Activated T-helper 2 cell treated with anti-CD3 and anti-CD28 coated beads, Interferon-gamma antibody, Interleukin-2, Interleukin-4, amounts not matched to agents 10 μg/mL and 5 μg/mL and 100 μg/mL, durations not matched to agents 14 hours and 24 hours and 36 hours (primary cell): ENCODE measurements at regions not wholly inside any gene's neighbourhood (a gene's known extent, or its start where the extent isn't known, plus 50 kb on each side); places are given as distances from the start of the nearest gene placed in this dataset.

Experiments used
- DNase-seq: peaks from one replicate; pipeline ENCODE4 v3.0.0; 2021; ENCODE audit warnings: low spot score
- H3K27ac Mint-ChIP-seq: one replicate; pipeline ENCODE4 v1.8.0; 2021; ENCODE audit warnings: mixed read lengths
- H3K27me3 Mint-ChIP-seq: one replicate; pipeline ENCODE4 v1.8.0; 2021; ENCODE audit warnings: low read depth, mixed read lengths
- H3K36me3 Mint-ChIP-seq: one replicate; pipeline ENCODE4 v1.8.0; 2021; ENCODE audit warnings: low read depth, mixed read lengths
- H3K4me1 Mint-ChIP-seq: one replicate; pipeline ENCODE4 v1.8.0; 2021; ENCODE audit warnings: low read depth, mixed read lengths
- H3K4me3 Mint-ChIP-seq: one replicate; pipeline ENCODE4 v1.8.0; 2021; ENCODE audit warnings: low read depth, mild to moderate bottlenecking, moderate library complexity, mixed read lengths
- H3K9me3 Mint-ChIP-seq: one replicate; pipeline ENCODE4 v1.8.0; 2021; ENCODE audit warnings: mixed read lengths
- intact Hi-C: fragments of 100-400 bp; cut with micrococcal nuclease; formaldehyde crosslinking; loops from one replicate; pipeline ENCODE4 v1.15.1; 2023

DNA sequence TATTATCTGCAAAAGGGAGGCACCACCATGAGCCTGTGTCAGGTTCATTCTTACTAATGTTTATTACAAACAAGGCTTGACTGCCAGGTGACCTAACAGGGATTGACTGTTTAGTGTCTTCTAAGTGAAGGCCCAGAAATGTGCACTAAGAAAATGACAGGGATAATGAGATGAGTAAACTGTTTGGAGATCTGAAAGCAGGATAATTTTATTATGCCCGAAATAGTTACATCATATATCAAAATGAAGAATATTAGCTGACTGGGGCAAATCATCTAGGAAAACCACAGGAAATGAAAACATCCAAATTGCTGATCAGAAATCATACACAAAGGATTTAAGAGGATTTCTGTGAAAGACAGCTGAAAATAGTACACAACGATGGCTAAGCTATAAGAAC, 516.7 kb downstream of the HDGFL1 start:
- no peaks in the 10 kb centered on the region for H3K36me3 Mint-ChIP-seq
- H3K27ac Mint-ChIP-seq, result no peak overlapping the region
- no peaks in the 10 kb centered on the region for H3K27me3 Mint-ChIP-seq
- intact Hi-C loops, result no loop called here
- no peaks in the 10 kb centered on the region for H3K4me1 Mint-ChIP-seq
- no peak overlapping the region for H3K4me3 Mint-ChIP-seq
- no peak for DNase-seq
- H3K9me3 Mint-ChIP-seq, result peaks cover 4% of the 10 kb centered on the region

- H3K4me1 Mint-ChIP-seq, result no peaks in the 10 kb centered on the region
- intact Hi-C loops, result no loop called here
Observed at GRCh38 chr6:23087471-23087870, 518.1 kb downstream of the HDGFL1 start.

DNA sequence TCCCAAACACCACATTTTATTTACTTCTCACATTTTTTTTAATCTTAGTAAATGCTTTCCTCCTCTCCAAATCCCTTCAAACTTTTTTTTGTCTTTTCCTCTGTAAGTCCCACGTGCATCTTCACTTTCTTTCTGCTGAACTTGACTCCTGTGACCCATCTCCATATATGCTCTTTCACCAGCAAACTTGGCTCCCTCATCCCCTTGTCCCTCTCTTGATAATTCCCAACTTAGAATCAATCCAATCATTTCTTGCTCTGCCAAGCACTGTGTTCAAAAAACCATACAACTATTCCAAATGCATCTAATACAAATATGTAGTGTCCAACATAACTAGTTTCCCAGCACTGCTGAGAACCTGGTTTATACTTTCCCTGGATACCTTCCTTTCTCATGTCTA, 519.4 kb downstream of the HDGFL1 start:
- intact Hi-C loops, result no loop called here
- H3K9me3 Mint-ChIP-seq, result peaks cover 12% of the 10 kb centered on the region

More at GRCh38 chr6:23087471-23087870, 518.1 kb downstream of the HDGFL1 start:
- no peaks in the 10 kb centered on the region for H3K36me3 Mint-ChIP-seq
- no peak for DNase-seq
- H3K27me3 Mint-ChIP-seq, result no peaks in the 10 kb centered on the region
- peaks cover 9% of the 10 kb centered on the region for H3K9me3 Mint-ChIP-seq
- H3K27ac Mint-ChIP-seq, result no peak overlapping the region
- H3K4me3 Mint-ChIP-seq, result no peak overlapping the region

GRCh38 chr6:23089981-23090380, 520.6 kb downstream of the HDGFL1 start:
- no peak overlapping the region for H3K4me3 Mint-ChIP-seq
- H3K9me3 Mint-ChIP-seq, result peaks cover 18% of the 10 kb centered on the region
- H3K27me3 Mint-ChIP-seq, result no peaks in the 10 kb centered on the region
- intact Hi-C loops, result no loop called here
- no peak overlapping the region for H3K27ac Mint-ChIP-seq
- H3K36me3 Mint-ChIP-seq, result no peaks in the 10 kb centered on the region
- no peak for DNase-seq
- no peaks in the 10 kb centered on the region for H3K4me1 Mint-ChIP-seq

More for the DNA sequence above, 519.4 kb downstream of the HDGFL1 start:
- Mint-ChIP-seq H3K4me1 (no peaks in the 10 kb centered on the region), H3K27ac (no peak overlapping the region), H3K27me3 (no peaks in the 10 kb centered on the region), H3K36me3 (no peaks in the 10 kb centered on the region), H3K4me3 (no peak overlapping the region)
- no peak for DNase-seq

DNA sequence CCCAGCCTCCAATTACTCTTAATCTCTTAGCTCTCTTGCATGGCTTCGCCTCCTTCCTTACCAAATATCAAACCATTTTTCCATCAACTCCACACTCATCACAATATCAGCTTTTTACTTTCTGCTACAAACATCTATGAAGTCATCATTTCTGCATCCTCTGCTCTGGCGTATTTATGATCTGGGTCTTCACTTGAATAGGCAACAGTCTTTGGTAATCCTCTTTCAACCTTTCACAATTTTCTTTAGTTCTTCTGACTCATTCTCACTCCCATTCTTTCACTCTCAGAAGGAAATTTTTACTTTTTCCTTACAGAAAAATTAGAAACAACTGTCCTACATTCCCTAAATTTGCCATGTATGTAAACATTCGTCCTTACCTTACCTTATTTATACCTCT, 522.4 kb downstream of the HDGFL1 start:
- H3K27me3 Mint-ChIP-seq, result no peaks in the 10 kb centered on the region
- H3K36me3 Mint-ChIP-seq, result no peaks in the 10 kb centered on the region
- H3K27ac Mint-ChIP-seq, result no peak overlapping the region
- no peak overlapping the region for H3K4me3 Mint-ChIP-seq
- intact Hi-C loops, result no loop called here
- peaks cover 18% of the 10 kb centered on the region for H3K9me3 Mint-ChIP-seq
- H3K4me1 Mint-ChIP-seq, result no peaks in the 10 kb centered on the region
- no peak for DNase-seq

GRCh38 chr6:23096876-23097275, 527.5 kb downstream of the HDGFL1 start:
- Mint-ChIP-seq H3K9me3 (peaks cover 19% of the 10 kb centered on the region), H3K36me3 (no peaks in the 10 kb centered on the region), H3K27ac (no peak overlapping the region), H3K4me3 (no peak overlapping the region), H3K4me1 (no peaks in the 10 kb centered on the region), H3K27me3 (no peaks in the 10 kb centered on the region)
- DNase-seq, result no peak
- intact Hi-C loops, result no loop called here

- Mint-ChIP-seq H3K4me1 (no peaks in the 10 kb centered on the region), H3K27ac (no peak overlapping the region), H3K27me3 (no peaks in the 10 kb centered on the region), H3K4me3 (no peak overlapping the region), H3K9me3 (peaks cover 12% of the 10 kb centered on the region), H3K36me3 (no peaks in the 10 kb centered on the region)
- no peak for DNase-seq
- intact Hi-C loops, result no loop called here
Observed at GRCh38 chr6:23097566-23097965, 528.2 kb downstream of the HDGFL1 start.

- intact Hi-C loops, result no loop called here
- H3K4me1 Mint-ChIP-seq, result no peaks in the 10 kb centered on the region
- H3K36me3 Mint-ChIP-seq, result no peaks in the 10 kb centered on the region
- peaks cover 26% of the 10 kb centered on the region for H3K9me3 Mint-ChIP-seq
- no peak overlapping the region for H3K27ac Mint-ChIP-seq
- H3K4me3 Mint-ChIP-seq, result no peak overlapping the region
- no peak for DNase-seq
- H3K27me3 Mint-ChIP-seq, result no peaks in the 10 kb centered on the region
Observed at GRCh38 chr6:23106951-23107350, 537.6 kb downstream of the HDGFL1 start.

DNA sequence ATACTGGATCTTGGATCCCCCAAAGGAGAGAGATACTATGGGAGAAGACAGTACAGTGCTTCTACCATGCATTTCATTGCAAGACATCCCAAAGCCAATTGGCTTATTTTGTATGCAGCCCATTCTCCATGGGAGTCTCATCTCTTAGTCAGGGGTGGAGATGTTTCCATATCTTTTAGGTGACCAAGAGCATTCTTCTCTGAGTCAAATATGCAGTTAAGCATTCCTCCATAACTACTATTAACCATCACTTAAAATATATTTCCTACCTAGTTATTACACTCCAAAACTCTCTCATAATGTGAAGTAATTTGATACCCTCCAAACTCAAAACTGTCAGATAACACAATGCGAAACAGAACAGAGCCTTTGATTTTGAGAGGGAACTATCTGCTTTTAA, 542.6 kb downstream of the HDGFL1 start:
- intact Hi-C loops, result no loop called here
- Mint-ChIP-seq H3K27me3 (no peaks in the 10 kb centered on the region), H3K36me3 (no peaks in the 10 kb centered on the region), H3K27ac (no peak overlapping the region), H3K4me3 (no peak overlapping the region), H3K9me3 (peaks cover 20% of the 10 kb centered on the region), H3K4me1 (no peaks in the 10 kb centered on the region)
- DNase-seq, result no peak

DNA sequence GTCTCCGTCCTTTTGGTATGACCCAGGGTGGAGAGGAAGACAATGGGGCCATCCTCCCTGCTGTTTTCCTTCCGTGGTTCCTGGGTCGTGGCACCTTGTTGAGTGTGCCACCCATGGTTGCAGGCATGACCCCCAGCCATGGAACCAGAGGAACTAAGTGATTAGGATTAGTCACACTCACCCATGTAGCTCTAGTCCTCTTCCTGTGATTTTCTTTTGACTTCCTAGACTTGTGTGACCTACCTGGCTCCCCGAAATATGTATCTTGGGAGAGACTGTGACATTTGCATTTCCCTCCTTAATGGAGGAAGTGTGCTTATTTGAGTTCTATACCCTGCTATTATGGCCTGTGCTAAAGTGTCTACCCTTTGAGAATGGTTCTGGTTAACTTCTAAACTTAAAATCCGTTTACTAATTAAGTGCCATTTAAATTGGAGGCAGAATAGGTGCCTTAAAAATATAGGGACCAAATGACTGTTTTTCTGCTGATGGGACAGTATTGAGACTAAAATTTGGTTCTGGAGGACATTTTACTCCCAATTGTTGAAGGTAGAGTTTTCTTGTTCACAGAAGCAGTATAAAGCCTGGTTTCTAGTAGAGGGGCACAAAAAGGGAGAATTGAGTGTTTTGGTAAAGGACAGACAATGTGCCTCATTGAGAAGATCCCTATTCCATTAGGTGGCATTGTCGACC, 545.6 kb downstream of the HDGFL1 start:
- H3K36me3 Mint-ChIP-seq, result no peaks in the 10 kb centered on the region
- no peak for DNase-seq
- peaks cover 15% of the 10 kb centered on the region for H3K9me3 Mint-ChIP-seq
- no peak overlapping the region for H3K4me3 Mint-ChIP-seq
- H3K27me3 Mint-ChIP-seq, result no peaks in the 10 kb centered on the region
- no peaks in the 10 kb centered on the region for H3K4me1 Mint-ChIP-seq
- intact Hi-C loops, result no loop called here
- no peak overlapping the region for H3K27ac Mint-ChIP-seq

DNA sequence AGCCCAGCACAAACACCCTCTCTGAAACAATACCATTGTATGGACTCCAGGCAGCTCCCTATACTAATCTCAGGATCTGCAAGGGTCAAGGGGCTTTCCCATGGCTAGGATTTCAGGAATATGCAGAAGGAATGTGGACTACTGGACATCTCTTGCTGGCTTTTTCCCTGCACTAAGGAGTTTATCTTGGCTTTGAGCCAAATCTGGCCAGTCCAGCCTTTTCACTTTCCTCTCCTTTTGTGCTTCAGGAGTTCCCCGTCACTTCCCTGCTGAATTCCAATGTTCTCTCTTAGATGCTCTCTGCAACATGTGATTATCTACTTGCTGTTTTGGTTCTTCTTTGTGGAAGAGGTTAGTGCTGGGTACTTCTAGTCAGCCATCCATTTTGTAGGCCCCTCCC, 568.2 kb downstream of the HDGFL1 start:
- Mint-ChIP-seq H3K36me3 (no peaks in the 10 kb centered on the region), H3K4me3 (no peak overlapping the region), H3K27me3 (no peaks in the 10 kb centered on the region), H3K9me3 (no peaks in the 10 kb centered on the region), H3K4me1 (no peaks in the 10 kb centered on the region), H3K27ac (no peak overlapping the region)
- no peak for DNase-seq
- intact Hi-C loops, result no loop called here

- intact Hi-C loops, result no loop called here
- H3K9me3 Mint-ChIP-seq, result no peaks in the 10 kb centered on the region
- H3K27ac Mint-ChIP-seq, result no peak overlapping the region
- H3K4me1 Mint-ChIP-seq, result no peaks in the 10 kb centered on the region
- H3K4me3 Mint-ChIP-seq, result no peak overlapping the region
- no peaks in the 10 kb centered on the region for H3K27me3 Mint-ChIP-seq
- no peak for DNase-seq
- no peaks in the 10 kb centered on the region for H3K36me3 Mint-ChIP-seq
Observed at GRCh38 chr6:23140871-23141270, 571.5 kb downstream of the HDGFL1 start.

- H3K27me3 Mint-ChIP-seq, result no peaks in the 10 kb centered on the region
- no peaks in the 10 kb centered on the region for H3K4me1 Mint-ChIP-seq
- H3K4me3 Mint-ChIP-seq, result no peak overlapping the region
- no peak for DNase-seq
- H3K9me3 Mint-ChIP-seq, result no peaks in the 10 kb centered on the region
- intact Hi-C loops, result no loop called here
- no peaks in the 10 kb centered on the region for H3K36me3 Mint-ChIP-seq
- H3K27ac Mint-ChIP-seq, result no peak overlapping the region
Observed at GRCh38 chr6:23145781-23146180, 576.4 kb downstream of the HDGFL1 start.

DNA sequence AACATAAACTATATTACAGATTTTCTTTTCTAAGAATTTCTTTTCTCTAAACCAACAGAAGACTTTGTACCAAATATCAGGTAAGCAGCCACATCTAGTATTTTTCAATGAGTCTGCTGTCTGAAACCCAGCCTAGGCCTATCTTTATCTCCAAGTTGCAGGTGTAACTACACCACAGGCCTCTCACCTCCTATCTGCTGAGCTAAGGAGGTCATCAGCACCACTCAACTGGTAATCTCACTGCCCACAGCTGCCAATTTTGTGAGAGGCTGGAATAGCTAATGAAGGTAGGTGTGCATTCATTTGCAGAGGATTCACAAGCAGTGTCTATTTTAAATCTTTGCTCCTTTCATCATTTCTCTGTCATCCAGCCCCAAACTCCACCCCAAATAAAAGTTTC, 584.8 kb downstream of the HDGFL1 start:
- Mint-ChIP-seq H3K27me3 (no peaks in the 10 kb centered on the region), H3K36me3 (no peaks in the 10 kb centered on the region), H3K4me3 (no peak overlapping the region), H3K4me1 (no peaks in the 10 kb centered on the region), H3K9me3 (peaks cover 3% of the 10 kb centered on the region), H3K27ac (no peak overlapping the region)
- intact Hi-C loops, result no loop called here
- DNase-seq, result no peak
